ENCODE measurements at regions not wholly inside any gene's neighbourhood (a gene's known extent, or its start where the extent isn't known, plus 50 kb on each side); places are given as distances from the start of the nearest gene placed in this dataset.

GRCh38 chr1:81335876-81336275, 464.9 kb upstream of the ADGRL2 start:
- intact Hi-C loops (cut with micrococcal nuclease; ENCODE audit: unreplicated experiment), result no loop called here
- CTCF ChIA-PET, result no interaction called here
- no peak for DNase-seq
- BruUV-seq (replicated peaks), result no TSS peak
- Mint-ChIP-seq H3K4me1 (ENCODE audit: low read depth, unreplicated experiment) (no peaks in the 10 kb centered on the region), H3K9me3 (ENCODE audit: low read depth, unreplicated experiment) (peaks cover 2% of the 10 kb centered on the region), H3K27me3 (ENCODE audit: unreplicated experiment) (no peaks in the 10 kb centered on the region), H3K36me3 (ENCODE audit: insufficient read depth, unreplicated experiment) (no peaks in the 10 kb centered on the region), H3K4me3 (ENCODE audit: low read depth, unreplicated experiment) (no peak overlapping the region), H3K27ac (ENCODE audit: unreplicated experiment) (no peak overlapping the region)
- no peak for TF ChIP-seq CTCF (IDR thresholded peaks at IDR 0.05; ENCODE audit: unreplicated experiment)

DNA sequence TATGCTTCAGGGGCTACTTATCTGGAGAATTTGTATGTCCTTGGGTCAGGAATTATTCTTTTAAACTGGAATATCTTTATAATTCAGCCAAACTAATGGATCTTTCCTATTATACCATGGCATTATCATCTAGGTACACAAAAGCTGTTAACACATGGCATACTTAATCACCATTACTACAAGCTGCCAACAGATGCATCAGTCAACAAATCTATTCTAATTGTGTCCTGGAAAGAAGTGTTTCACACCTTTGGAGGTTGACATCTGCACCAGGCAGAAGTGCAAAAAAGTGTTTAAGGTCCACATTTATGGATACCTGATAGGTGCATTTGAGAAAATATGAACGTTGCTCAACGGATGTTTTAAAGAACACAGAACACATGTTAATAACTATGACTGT, 470.2 kb upstream of the ADGRL2 start:
- Mint-ChIP-seq H3K4me1 (ENCODE audit: low read depth, unreplicated experiment) (peaks cover 5% of the 10 kb centered on the region), H3K9me3 (ENCODE audit: low read depth, unreplicated experiment) (no peaks in the 10 kb centered on the region), H3K4me3 (ENCODE audit: low read depth, unreplicated experiment) (no peak overlapping the region), H3K27ac (ENCODE audit: unreplicated experiment) (no peak overlapping the region), H3K27me3 (ENCODE audit: unreplicated experiment) (no peaks in the 10 kb centered on the region), H3K36me3 (ENCODE audit: insufficient read depth, unreplicated experiment) (no peaks in the 10 kb centered on the region)
- BruUV-seq (replicated peaks), result no TSS peak
- CTCF ChIA-PET, result no interaction called here
- DNase-seq, result no peak
- TF ChIP-seq CTCF (IDR thresholded peaks at IDR 0.05; ENCODE audit: unreplicated experiment), result no peak
- intact Hi-C loops (cut with micrococcal nuclease; ENCODE audit: unreplicated experiment), result no loop called here

GRCh38 chr1:81330111-81330510, 470.6 kb upstream of the ADGRL2 start:
- no peak for DNase-seq
- no TSS peak for BruUV-seq (replicated peaks)
- H3K9me3 Mint-ChIP-seq (ENCODE audit: low read depth, unreplicated experiment), result no peaks in the 10 kb centered on the region
- CTCF ChIA-PET, result no interaction called here
- intact Hi-C loops (cut with micrococcal nuclease; ENCODE audit: unreplicated experiment), result no loop called here
- H3K27me3 Mint-ChIP-seq (ENCODE audit: unreplicated experiment), result no peaks in the 10 kb centered on the region
- H3K4me1 Mint-ChIP-seq (ENCODE audit: low read depth, unreplicated experiment), result peaks cover 9% of the 10 kb centered on the region
- no peaks in the 10 kb centered on the region for H3K36me3 Mint-ChIP-seq (ENCODE audit: insufficient read depth, unreplicated experiment)
- TF ChIP-seq CTCF (IDR thresholded peaks at IDR 0.05; ENCODE audit: unreplicated experiment), result no peak
- H3K4me3 Mint-ChIP-seq (ENCODE audit: low read depth, unreplicated experiment), result no peak overlapping the region
- H3K27ac Mint-ChIP-seq (ENCODE audit: unreplicated experiment), result no peak overlapping the region

- no peaks in the 10 kb centered on the region for H3K9me3 Mint-ChIP-seq (ENCODE audit: low read depth, unreplicated experiment)
- H3K27ac Mint-ChIP-seq (ENCODE audit: unreplicated experiment), result no peak overlapping the region
- intact Hi-C loops (cut with micrococcal nuclease; ENCODE audit: unreplicated experiment), result no loop called here
These were observed 471.7 kb upstream of the ADGRL2 start for GRCh38 chr1:81329041-81329440.

More at GRCh38 chr1:81329041-81329440, 471.7 kb upstream of the ADGRL2 start:
- CTCF ChIA-PET, result no interaction called here
- BruUV-seq (replicated peaks), result no TSS peak
- Mint-ChIP-seq H3K4me1 (ENCODE audit: low read depth, unreplicated experiment) (peaks cover 10% of the 10 kb centered on the region), H3K27me3 (ENCODE audit: unreplicated experiment) (no peaks in the 10 kb centered on the region), H3K4me3 (ENCODE audit: low read depth, unreplicated experiment) (no peak overlapping the region), H3K36me3 (ENCODE audit: insufficient read depth, unreplicated experiment) (no peaks in the 10 kb centered on the region)
- DNase-seq, result no peak
- TF ChIP-seq CTCF (IDR thresholded peaks at IDR 0.05; ENCODE audit: unreplicated experiment), result no peak
